NT2/D1 (cell line): ENCODE measurements at regions not wholly inside any gene's neighbourhood (a gene's known extent, or its start where the extent isn't known, plus 50 kb on each side); places are given as distances from the start of the nearest gene placed in this dataset.

ENCODE experiments used
- DNase-seq: peaks from one replicate; pipeline ENCODE4 v3.0.0-alpha.2; 2011; ENCODE audit warnings: low read depth, low spot score
- H3K27me3 ChIP-seq: 2 replicates; pipeline ENCODE4 v1.6.0; 2011; ENCODE audit warnings: mild to moderate bottlenecking; ENCODE audit not compliant: insufficient read length, insufficient read depth
- H3K36me3 ChIP-seq: 2 replicates; pipeline ENCODE4 v1.6.1; 2011; ENCODE audit warnings: mild to moderate bottlenecking, low read length, mixed read lengths; ENCODE audit not compliant: insufficient read depth, insufficient read length
- H3K4me1 ChIP-seq: 2 replicates; pipeline ENCODE4 v1.5.1; 2011; ENCODE audit not compliant: insufficient read depth, insufficient read length
- H3K4me3 ChIP-seq: 2 replicates; pipeline ENCODE4 v1.5.1; 2011; ENCODE audit warnings: low read depth; ENCODE audit not compliant: insufficient read length
- H3K9ac ChIP-seq: 2 replicates; pipeline ENCODE4 v1.6.0; 2011; ENCODE audit warnings: low read depth; ENCODE audit not compliant: insufficient read length
- H3K9me3 ChIP-seq: 2 replicates; pipeline ENCODE4 v1.5.1; 2011; ENCODE audit warnings: mild to moderate bottlenecking, low read length; ENCODE audit not compliant: insufficient read depth
- SUZ12 ChIP-seq: IDR thresholded peaks from 2 replicates; pipeline ENCODE4 v1.6.1; 2011; ENCODE audit not compliant: insufficient read length, insufficient read depth; ENCODE audit errors: extremely low read depth
- YY1 ChIP-seq: IDR thresholded peaks from 2 replicates; pipeline ENCODE4 v1.6.1; 2011; ENCODE audit not compliant: insufficient read length, insufficient read depth
- ZNF274 ChIP-seq: IDR thresholded peaks from 2 replicates; pipeline ENCODE4 v1.6.1; 2011; ENCODE audit warnings: mild to moderate bottlenecking, low read depth, low read length

- H3K27me3 ChIP-seq = no peaks in the 10 kb centered on the region
- no peak overlapping the region for H3K4me3 ChIP-seq
- no peaks in the 10 kb centered on the region for H3K36me3 ChIP-seq
- H3K9me3 ChIP-seq = peaks cover 7% of the 10 kb centered on the region; the same call in 1 of the 2 replicates
- TF ChIP-seq YY1 = no peak
- TF ChIP-seq ZNF274 = no peak
- no peak for TF ChIP-seq SUZ12
- no peak overlapping the region for H3K9ac ChIP-seq
- no peaks in the 10 kb centered on the region for H3K4me1 ChIP-seq
- no peak for DNase-seq
Observed at GRCh38 chr10:3442451-3442990, 269.9 kb upstream of the PITRM1 start.

- H3K27me3 ChIP-seq = no peaks in the 10 kb centered on the region
- H3K4me1 ChIP-seq = no peaks in the 10 kb centered on the region
- no peaks in the 10 kb centered on the region for H3K36me3 ChIP-seq
- peaks cover 7% of the 10 kb centered on the region; the same call in 1 of the 2 replicates for H3K9me3 ChIP-seq
- H3K4me3 ChIP-seq = no peak overlapping the region
- no peak overlapping the region for H3K9ac ChIP-seq
- TF ChIP-seq SUZ12 (no peak), YY1 (no peak), ZNF274 (no peak)
- DNase-seq = no peak
Observed at GRCh38 chr10:3439183-3439582, 266.6 kb upstream of the PITRM1 start.

- no peaks in the 10 kb centered on the region for H3K27me3 ChIP-seq
- TF ChIP-seq YY1 (no peak), SUZ12 (no peak), ZNF274 (no peak)
- DNase-seq = no peak
- no peak overlapping the region for H3K9ac ChIP-seq
- H3K9me3 ChIP-seq = peaks cover 7% of the 10 kb centered on the region; the same call in 1 of the 2 replicates
- H3K36me3 ChIP-seq = no peaks in the 10 kb centered on the region
- no peaks in the 10 kb centered on the region for H3K4me1 ChIP-seq
- H3K4me3 ChIP-seq = no peak overlapping the region
Observed at GRCh38 chr10:3438606-3439005, 266.0 kb upstream of the PITRM1 start.

DNA sequence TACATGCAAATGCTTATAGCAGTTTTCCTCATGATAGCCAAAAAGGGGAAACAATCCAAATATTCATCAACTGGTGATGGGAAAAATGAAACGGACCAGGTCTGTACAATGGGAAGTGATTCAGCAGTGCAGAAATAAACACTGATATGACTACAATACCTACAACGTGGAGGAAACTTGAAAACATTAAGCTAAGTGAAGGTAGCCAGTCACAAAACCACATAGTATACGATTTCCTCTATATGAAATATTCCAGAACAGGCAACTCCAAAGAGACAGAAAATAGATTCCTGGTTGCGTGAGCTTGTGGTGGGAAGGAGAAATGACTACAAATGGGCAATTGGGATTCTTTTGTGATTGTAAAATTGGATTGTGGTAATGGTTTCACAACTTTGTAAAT is 263.1 kb upstream of the PITRM1 start:
- no peak overlapping the region for H3K9ac ChIP-seq
- H3K4me1 ChIP-seq = no peaks in the 10 kb centered on the region
- H3K9me3 ChIP-seq = no peaks in the 10 kb centered on the region
- H3K4me3 ChIP-seq = no peak overlapping the region
- no peak for TF ChIP-seq YY1
- TF ChIP-seq SUZ12 = no peak
- TF ChIP-seq ZNF274 = no peak
- H3K27me3 ChIP-seq = no peaks in the 10 kb centered on the region
- no peaks in the 10 kb centered on the region for H3K36me3 ChIP-seq
- no peak for DNase-seq

DNA sequence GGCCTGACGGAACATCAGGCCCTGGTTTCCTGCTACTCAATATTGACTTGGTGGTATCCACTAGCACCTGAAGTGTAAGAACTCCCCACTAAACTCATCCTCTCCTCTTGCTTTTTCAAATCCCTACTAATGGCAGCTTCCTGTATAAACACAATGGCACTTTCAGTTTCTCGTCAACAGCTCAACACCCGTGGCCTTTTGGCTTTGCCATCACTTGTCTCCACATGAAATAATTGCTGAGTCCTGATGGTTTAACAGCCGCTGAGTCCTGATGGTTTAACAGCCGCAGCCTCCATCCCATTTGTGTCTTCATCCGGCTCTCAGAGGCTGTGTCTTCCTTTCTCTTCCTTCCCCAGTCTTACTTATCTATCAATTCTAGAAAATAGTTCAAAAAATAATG is 261.4 kb upstream of the PITRM1 start:
- H3K36me3 ChIP-seq = no peaks in the 10 kb centered on the region
- H3K4me3 ChIP-seq = no peak overlapping the region
- no peaks in the 10 kb centered on the region for H3K4me1 ChIP-seq
- H3K27me3 ChIP-seq = no peaks in the 10 kb centered on the region
- DNase-seq = no peak
- no peaks in the 10 kb centered on the region for H3K9me3 ChIP-seq
- no peak overlapping the region for H3K9ac ChIP-seq
- no peak for TF ChIP-seq YY1

DNA sequence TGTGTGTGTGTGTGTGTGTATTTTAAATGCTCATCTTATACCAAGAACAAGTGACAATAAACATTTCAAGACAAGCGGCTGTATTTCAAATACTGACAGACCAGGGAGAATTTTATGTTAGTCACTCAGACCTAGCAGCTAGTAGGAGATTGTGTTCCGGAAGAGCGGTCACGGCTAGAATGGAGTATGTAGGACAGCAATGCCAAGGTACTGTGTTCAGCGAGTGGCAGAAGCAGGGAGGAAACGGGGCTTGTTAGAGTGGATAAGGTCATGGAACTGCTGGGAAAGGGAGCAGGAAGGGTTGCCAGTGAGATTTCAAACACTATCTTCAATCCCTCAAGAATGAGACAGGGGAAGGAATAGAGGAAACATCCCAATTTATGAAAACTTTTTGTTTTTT is 260.5 kb upstream of the PITRM1 start:
- Histone ChIP-seq H3K4me3 (no peak overlapping the region), H3K36me3 (no peaks in the 10 kb centered on the region), H3K4me1 (no peaks in the 10 kb centered on the region), H3K9me3 (no peaks in the 10 kb centered on the region), H3K9ac (no peak overlapping the region), H3K27me3 (no peaks in the 10 kb centered on the region)
- DNase-seq = no peak
- TF ChIP-seq YY1 = no peak

DNA sequence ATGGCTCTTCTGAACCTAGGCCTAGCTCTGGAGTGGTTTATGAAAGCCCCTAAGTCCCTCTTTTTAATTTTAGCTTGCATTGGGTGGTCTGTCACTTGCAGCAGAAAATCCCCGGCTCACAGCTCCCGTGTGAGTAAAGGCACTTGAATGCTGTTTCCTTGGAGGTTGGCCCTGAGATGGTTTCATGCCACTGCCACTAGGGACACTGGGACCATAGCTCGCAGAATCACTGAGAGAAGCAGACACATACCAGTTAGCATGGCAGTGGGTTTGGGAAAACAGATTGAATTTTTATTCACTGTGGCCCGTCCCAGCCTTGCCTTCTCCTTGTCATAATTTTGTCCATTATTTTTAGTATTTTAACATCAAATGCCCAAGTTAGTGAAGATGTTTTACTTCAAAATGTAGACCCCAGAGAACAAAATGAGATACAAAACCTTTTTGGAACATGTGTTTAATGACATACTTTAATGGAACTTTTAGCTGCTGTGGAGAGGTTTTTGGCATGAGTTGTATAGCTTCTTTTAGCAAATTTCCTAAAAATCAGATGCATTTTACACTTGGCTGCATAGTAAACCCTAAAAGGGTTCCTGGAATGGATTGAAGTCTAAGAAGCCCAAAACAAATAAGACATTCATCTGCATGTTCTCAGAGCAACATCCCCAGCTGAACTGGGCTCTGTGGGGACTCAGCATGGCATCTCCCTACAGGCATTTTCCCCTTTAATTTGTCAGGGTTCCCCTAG is 259.7 kb upstream of the PITRM1 start:
- no peaks in the 10 kb centered on the region for H3K4me1 ChIP-seq
- H3K36me3 ChIP-seq = no peaks in the 10 kb centered on the region
- H3K9ac ChIP-seq = no peak overlapping the region
- no peak for DNase-seq
- H3K4me3 ChIP-seq = no peak overlapping the region
- H3K9me3 ChIP-seq = no peaks in the 10 kb centered on the region
- H3K27me3 ChIP-seq = no peaks in the 10 kb centered on the region
- TF ChIP-seq ZNF274 (no peak), SUZ12 (no peak), YY1 (no peak)
